ENCODE measurements at regions not wholly inside any gene's neighbourhood (a gene's known extent, or its start where the extent isn't known, plus 50 kb on each side); places are given as distances from the start of the nearest gene placed in this dataset.

DNA sequence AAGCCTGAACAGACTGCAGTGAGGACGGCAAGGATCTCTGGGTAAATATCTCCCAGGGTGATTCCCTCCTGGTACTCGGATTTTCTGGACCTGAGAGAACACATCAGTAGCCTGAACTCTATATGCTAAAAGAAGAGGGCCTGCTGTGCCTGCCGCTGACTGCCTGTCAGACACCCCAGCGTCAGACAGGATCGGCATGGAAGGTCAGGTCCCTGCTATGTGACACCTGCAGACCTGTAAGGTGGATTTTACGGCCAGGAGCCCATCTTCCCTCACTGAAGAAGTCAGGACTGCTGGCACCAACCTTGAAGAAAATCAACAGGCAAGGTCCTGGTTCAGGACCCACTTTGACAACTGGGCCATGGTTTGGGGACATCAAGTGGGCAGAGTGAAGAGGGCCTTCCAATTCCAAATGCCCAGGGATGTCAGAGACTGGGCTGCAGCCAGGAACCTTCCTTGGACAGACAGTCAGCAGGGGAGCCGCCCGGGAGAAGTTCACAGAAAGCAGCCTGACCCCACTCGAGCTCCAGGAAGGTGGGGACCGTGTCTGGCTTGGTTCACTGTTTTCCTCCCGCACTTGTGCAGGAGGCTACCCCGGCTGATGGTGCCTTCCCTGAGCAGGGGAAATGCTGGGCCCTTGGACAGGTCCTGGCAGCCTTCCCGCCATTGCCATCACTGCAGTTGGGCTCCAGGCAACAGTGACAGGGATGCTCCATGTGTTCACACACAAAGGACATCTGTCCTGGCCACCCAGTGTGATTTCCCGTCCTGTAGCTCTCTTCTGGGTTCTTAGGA lies 91.8 kb upstream of the LANCL2 start:
- CTCF ChIA-PET = interaction anchor here (1.6 kb wide), 1 partner anchor 499 kb away, joined by 3 read pairs; no protein-coding TSS in a partner anchor
- no peak for DNase-seq (ENCODE audit: low spot score)
- POLR2A ChIA-PET (ENCODE audit: low non-redundant PET) = no interaction called here
- TF ChIP-seq, protein P1, sequence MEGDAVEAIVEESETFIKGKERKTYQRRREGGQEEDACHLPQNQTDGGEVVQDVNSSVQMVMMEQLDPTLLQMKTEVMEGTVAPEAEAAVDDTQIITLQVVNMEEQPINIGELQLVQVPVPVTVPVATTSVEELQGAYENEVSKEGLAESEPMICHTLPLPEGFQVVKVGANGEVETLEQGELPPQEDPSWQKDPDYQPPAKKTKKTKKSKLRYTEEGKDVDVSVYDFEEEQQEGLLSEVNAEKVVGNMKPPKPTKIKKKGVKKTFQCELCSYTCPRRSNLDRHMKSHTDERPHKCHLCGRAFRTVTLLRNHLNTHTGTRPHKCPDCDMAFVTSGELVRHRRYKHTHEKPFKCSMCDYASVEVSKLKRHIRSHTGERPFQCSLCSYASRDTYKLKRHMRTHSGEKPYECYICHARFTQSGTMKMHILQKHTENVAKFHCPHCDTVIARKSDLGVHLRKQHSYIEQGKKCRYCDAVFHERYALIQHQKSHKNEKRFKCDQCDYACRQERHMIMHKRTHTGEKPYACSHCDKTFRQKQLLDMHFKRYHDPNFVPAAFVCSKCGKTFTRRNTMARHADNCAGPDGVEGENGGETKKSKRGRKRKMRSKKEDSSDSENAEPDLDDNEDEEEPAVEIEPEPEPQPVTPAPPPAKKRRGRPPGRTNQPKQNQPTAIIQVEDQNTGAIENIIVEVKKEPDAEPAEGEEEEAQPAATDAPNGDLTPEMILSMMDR (conservative IDR thresholded peaks at IDR 0.05; ENCODE audit: low read depth) = no peak
- H3K27ac ChIP-seq = no peak overlapping the region

DNA sequence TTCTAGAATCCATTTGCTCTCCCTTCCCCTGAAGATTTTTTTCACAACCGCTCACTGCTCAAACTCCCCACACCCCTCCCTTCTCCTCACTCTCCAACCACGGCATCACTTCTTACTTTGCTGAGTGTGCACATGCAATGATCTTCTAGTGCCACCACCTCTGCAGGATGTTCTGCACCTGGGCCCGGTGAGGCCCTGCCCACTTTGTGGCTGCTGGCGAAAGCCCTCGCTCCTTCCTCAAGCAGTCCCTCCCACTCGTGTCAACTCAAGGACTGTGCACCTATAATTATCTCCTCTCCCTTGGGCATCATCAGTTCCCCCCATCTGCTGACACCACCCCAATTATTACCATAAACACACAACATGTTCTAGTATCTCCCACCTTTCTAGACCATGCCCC lies 91.0 kb upstream of the LANCL2 start:
- DNase-seq (ENCODE audit: low spot score) = no peak
- ChIA-PET POLR2A (ENCODE audit: low non-redundant PET) (no interaction called here), CTCF (interaction anchor here (1.6 kb wide), 1 partner anchor 500 kb away, joined by 3 read pairs; no protein-coding TSS in a partner anchor)
- no peak overlapping the region for H3K27ac ChIP-seq
- TF ChIP-seq, protein P1 (conservative IDR thresholded peaks at IDR 0.05; ENCODE audit: low read depth) = no peak

DNA sequence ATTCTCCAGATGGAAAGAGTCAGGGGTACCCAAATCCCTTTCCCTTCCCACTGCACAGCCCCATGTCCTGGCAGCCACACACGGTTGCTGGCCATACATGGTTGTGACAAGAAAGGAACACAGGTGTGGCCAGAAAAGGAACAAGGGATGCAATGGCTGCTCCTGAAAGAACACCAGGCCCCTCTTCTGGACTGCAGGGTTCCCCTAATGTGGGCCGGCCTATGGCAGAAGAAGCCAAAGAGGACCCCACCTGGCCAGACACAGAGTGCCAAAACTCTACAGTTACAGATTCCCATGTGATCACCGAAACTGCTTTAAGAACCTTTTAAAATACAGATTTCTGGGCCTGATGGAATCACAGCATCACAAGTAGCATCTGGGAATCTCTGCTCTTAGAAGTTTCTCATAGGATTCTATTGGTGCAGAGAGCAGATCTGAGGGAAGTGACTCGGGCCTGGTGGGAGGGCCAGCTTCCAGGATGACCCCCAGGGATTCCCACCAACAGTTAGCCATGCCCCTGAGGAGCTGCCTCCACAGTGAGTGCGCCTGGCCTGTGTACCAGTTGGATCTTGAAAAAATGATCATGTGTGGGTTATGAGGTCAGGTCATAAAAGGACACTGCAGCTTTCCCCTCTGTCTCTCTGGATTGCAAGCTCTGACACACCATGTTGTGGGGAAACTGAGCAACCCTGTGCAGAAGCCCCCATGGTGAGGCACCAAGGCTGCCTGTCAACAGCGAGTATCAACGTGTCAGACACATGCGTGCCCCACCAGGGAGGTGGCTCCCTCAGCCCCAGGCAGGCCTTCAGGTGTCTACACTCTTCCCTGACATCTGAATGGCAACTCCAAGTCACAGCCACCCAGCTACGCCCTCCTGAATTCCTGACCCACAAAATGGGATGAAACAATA lies 89.6 kb upstream of the LANCL2 start:
- ChIA-PET POLR2A (ENCODE audit: low non-redundant PET) (no interaction called here), CTCF (interaction anchor here (0.8 to 2.6 kb wide), 2 partner anchors 20 to 140 kb away, joined by 3 to 9 read pairs; no protein-coding TSS in a partner anchor)
- DNase-seq (ENCODE audit: low spot score) = no peak
- TF ChIP-seq, protein P1 (conservative IDR thresholded peaks at IDR 0.05; ENCODE audit: low read depth) = no peak
- no peak overlapping the region for H3K27ac ChIP-seq

DNA sequence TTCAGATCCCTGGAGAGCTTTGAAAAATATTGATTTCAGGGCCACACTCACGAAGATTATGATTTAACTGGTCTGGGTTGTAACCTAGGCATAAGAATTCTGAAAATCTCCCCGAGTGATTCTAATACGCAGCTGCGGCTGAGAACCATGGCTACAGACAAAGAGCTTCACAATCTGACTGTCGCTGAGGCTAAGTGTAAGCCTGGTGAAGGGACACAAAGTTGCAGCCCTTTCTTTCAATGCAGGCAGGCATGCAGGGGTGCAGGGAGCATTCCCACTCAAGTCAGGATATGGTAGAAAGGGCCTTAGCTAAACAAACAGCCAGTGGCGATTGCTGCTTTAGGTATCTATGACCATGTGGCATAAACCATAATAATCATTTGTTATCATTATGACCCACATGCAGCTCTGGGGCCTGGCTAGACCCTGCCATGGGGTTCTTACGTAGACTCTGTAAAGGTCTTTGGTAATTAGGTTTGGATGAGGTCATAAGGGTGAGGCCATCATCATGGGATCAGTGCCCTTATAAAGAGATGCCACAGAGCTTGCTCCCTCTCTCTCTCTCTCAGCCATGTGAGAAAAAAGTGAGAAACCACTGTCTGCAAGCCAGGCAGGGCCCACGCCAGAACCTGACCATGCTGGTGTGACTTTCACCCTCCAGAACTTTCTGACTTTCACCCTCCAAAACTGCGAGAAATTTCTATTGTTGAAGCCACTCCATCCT lies 88.4 kb upstream of the LANCL2 start:
- POLR2A ChIA-PET (ENCODE audit: low non-redundant PET) = no interaction called here
- no peak for DNase-seq (ENCODE audit: low spot score)
- CTCF ChIA-PET = interaction anchor here (0.5 to 2.6 kb wide), 5 partner anchors 22 to 589 kb away, joined by 3 to 9 read pairs (median 3); no protein-coding TSS in a partner anchor
- no peak overlapping the region for H3K27ac ChIP-seq
- TF ChIP-seq, protein P1 (conservative IDR thresholded peaks at IDR 0.05; ENCODE audit: low read depth) = no peak

DNA sequence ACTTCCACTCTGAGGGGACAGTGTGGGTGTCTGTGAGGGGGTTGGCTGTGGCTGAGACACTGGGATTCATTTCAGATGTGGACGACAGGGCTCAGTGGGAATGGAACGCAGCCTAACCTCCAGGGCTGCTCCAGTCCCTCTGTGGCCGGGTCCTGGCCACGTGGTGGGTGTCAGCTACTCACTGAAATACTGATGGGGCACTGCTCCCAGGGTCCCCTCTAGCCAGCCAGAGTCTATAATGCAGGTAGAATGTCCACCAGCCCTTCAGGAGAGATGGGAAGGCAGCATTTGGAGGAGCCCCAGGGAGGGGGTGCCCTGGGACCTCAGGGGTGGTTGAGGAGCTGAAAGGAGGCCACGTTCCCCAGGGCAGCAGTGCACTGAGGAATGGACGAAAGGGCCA lies 87.2 kb upstream of the LANCL2 start:
- H3K27ac ChIP-seq = no peak overlapping the region
- no peak for DNase-seq (ENCODE audit: low spot score)
- ChIA-PET CTCF (interaction anchor here (1.0 to 2.6 kb wide), 3 partner anchors 22 to 156 kb away, joined by 3 to 9 read pairs (median 3); no protein-coding TSS in a partner anchor), POLR2A (ENCODE audit: low non-redundant PET) (no interaction called here)
- TF ChIP-seq, protein P1 (conservative IDR thresholded peaks at IDR 0.05; ENCODE audit: low read depth) = no peak

DNA sequence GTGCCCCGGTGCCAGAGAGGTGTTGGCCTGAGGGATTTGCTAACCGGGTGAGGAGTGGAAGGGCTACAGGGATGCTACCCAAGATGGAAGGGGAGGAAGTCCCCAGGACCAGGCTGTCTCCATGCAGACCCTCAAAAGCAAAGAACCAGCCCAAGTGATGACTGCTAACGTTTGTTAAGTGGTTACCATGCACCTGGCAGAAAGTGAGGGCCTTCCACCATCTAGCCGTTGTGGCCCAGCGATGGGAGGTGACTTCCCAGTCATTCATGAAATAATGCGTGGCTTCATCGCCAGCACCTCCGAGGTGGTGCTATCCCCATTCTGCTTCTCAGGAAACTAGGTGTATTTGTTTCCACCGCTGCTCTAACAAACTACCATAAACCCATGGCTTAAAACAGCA lies 86.8 kb upstream of the LANCL2 start:
- TF ChIP-seq, protein P1 (conservative IDR thresholded peaks at IDR 0.05; ENCODE audit: low read depth) = no peak
- no peak for DNase-seq (ENCODE audit: low spot score)
- ChIA-PET POLR2A (ENCODE audit: low non-redundant PET) (no interaction called here), CTCF (interaction anchor here (1.0 to 1.1 kb wide), 2 partner anchors 23 to 155 kb away, joined by 3 read pairs; no protein-coding TSS in a partner anchor)
- no peak overlapping the region for H3K27ac ChIP-seq
